GM18507 (cell line): ENCODE measurements at regions not wholly inside any gene's neighbourhood (a gene's known extent, or its start where the extent isn't known, plus 50 kb on each side); places are given as distances from the start of the nearest gene placed in this dataset.

Source experiments
- DNase-seq: peaks from one replicate; pipeline ENCODE4 v3.0.0; 2011; ENCODE audit warnings: low read depth; ENCODE audit not compliant: insufficient read length; ENCODE audit errors: extremely low spot score
- FAIRE-seq: peaks from 2 replicates; lab custom pipeline; 2011; peaks lifted over from hg19 to GRCh38; lab: Jason Lieb, UNC

GRCh38 chr2:238658820-238659219 is 189.1 kb upstream of the TWIST2 start:
- no peak for DNase-seq
- FAIRE-seq: no peak

- no peak for FAIRE-seq
- no peak for DNase-seq
Measured at GRCh38 chr2:238659231-238659630, 188.7 kb upstream of the TWIST2 start.

- FAIRE-seq (no peak), DNase-seq (no peak)
Measured at GRCh38 chr2:238663586-238663985, 184.3 kb upstream of the TWIST2 start.

- DNase-seq: no peak
- FAIRE-seq: no peak
Measured at GRCh38 chr2:238665919-238666318, 182.0 kb upstream of the TWIST2 start.

GRCh38 chr2:238666543-238666942 is 181.3 kb upstream of the TWIST2 start:
- no peak for FAIRE-seq
- no peak for DNase-seq

- no peak for FAIRE-seq
- no peak for DNase-seq
Measured at GRCh38 chr2:238667008-238667407, 180.9 kb upstream of the TWIST2 start.

- DNase-seq: no peak
- no peak for FAIRE-seq
Measured at GRCh38 chr2:238667639-238668038, 180.2 kb upstream of the TWIST2 start.

GRCh38 chr2:238668426-238668825 is 179.5 kb upstream of the TWIST2 start:
- FAIRE-seq: no peak
- no peak for DNase-seq

- DNase-seq (no peak), FAIRE-seq (no peak)
Measured at GRCh38 chr2:238669046-238669445, 178.8 kb upstream of the TWIST2 start.

GRCh38 chr2:238669581-238670080 is 178.3 kb upstream of the TWIST2 start:
- FAIRE-seq: no peak

GRCh38 chr2:238670111-238670585 is 177.7 kb upstream of the TWIST2 start:
- FAIRE-seq (no peak), DNase-seq (no peak)

More at GRCh38 chr2:238669581-238670080, 178.3 kb upstream of the TWIST2 start:
- DNase-seq: no peak

GRCh38 chr2:238682536-238682935 is 165.3 kb upstream of the TWIST2 start:
- no peak for DNase-seq
- no peak for FAIRE-seq

- no peak for FAIRE-seq
- no peak for DNase-seq
Measured at GRCh38 chr2:238684362-238685326, 163.2 kb upstream of the TWIST2 start.

GRCh38 chr2:238685327-238685709 is 162.6 kb upstream of the TWIST2 start:
- DNase-seq (no peak), FAIRE-seq (no peak)

GRCh38 chr2:238685713-238686112 is 162.2 kb upstream of the TWIST2 start:
- DNase-seq (no peak), FAIRE-seq (no peak)

GRCh38 chr2:238686223-238686622 is 161.7 kb upstream of the TWIST2 start:
- DNase-seq: no peak
- no peak for FAIRE-seq

- DNase-seq (no peak), FAIRE-seq (no peak)
Measured at GRCh38 chr2:238688193-238689153, 159.4 kb upstream of the TWIST2 start.

GRCh38 chr2:238689331-238689730 is 158.6 kb upstream of the TWIST2 start:
- FAIRE-seq: no peak

GRCh38 chr2:238689871-238690389 is 158.0 kb upstream of the TWIST2 start:
- DNase-seq (no peak), FAIRE-seq (no peak)

More at GRCh38 chr2:238689331-238689730, 158.6 kb upstream of the TWIST2 start:
- no peak for DNase-seq

GRCh38 chr2:238690511-238690910 is 157.4 kb upstream of the TWIST2 start:
- FAIRE-seq (no peak), DNase-seq (no peak)
